Suprapubic skin (tissue), 3 donors: ENCODE measurements at regions not wholly inside any gene's neighbourhood (a gene's known extent, or its start where the extent isn't known, plus 50 kb on each side); places are given as distances from the start of the nearest gene placed in this dataset.

Source experiments
- CTCF ChIP-seq, 2 donors: fragments of 200-600 bp in 1 of 2; fragments of 450-650 bp in 1 of 2; sonication (generic) in 1 of 2; IDR thresholded peaks; one replicate each; pipeline ENCODE4 v1.5.1; 2016 to 2019; ENCODE audit warnings: antibody characterized with exemption in 2 of 2, mild to moderate bottlenecking in 1 of 2, moderate library complexity in 1 of 2
- POLR2A ChIP-seq, 2 donors: fragments of 450-650 bp; IDR thresholded peaks; one replicate each; pipeline ENCODE4 v1.6.1; 2017; ENCODE audit warnings: antibody characterized with exemption in 2 of 2, mild to moderate bottlenecking in 2 of 2, moderate library complexity in 2 of 2

GRCh38 chr2:7379799-7380198 lies 462.6 kb downstream of the RNF144A start:
- TF ChIP-seq CTCF (IDR thresholded peaks at IDR 0.05) (no peak), POLR2A (IDR thresholded peaks at IDR 0.05) (no peak)
